Endothelial cell of umbilical vein (primary cell): ENCODE measurements at regions not wholly inside any gene's neighbourhood (a gene's known extent, or its start where the extent isn't known, plus 50 kb on each side); places are given as distances from the start of the nearest gene placed in this dataset.

ENCODE experiments used
- BruUV-seq: library from RNA; stranded (reverse); fragments of 400-500 nt; replicated peaks from 2 replicates; lab custom pipeline; 2021; lab: Mats Ljungman, UMichigan
- CTCF ChIA-PET: fragments of 300-600, 350-600 bp; sonication (Branson Sonifier 250); formaldehyde crosslinking; loops from one replicate; lab custom pipeline; 2021; ENCODE audit warnings: antibody characterized with exemption, inconsistent platforms; lab: Charles Lee
- POLR2A ChIA-PET: fragments of 300-600, 350-600 bp; sonication (Branson Sonifier 250); formaldehyde crosslinking; loops from one replicate; lab custom pipeline; 2021; ENCODE audit warnings: antibody characterized with exemption, inconsistent platforms; lab: Charles Lee
- DNase-seq: peaks from one replicate; pipeline ENCODE4 v3.0.0-alpha.2; 2011; ENCODE audit warnings: low read depth, low spot score
- FAIRE-seq: peaks from 2 replicates; lab custom pipeline; 2011; peaks lifted over from hg19 to GRCh38; lab: Jason Lieb, UNC
- H2AFZ ChIP-seq: 2 replicates; pipeline ENCODE4 v1.6.0; 2012; ENCODE audit warnings: low read depth, low read length, control low read depth, inconsistent platforms
- H3K27ac ChIP-seq: 2 replicates; pipeline ENCODE4 v1.5.1; 2011; ENCODE audit warnings: low read depth, mild to moderate bottlenecking, control low read depth, low read length, moderate library complexity; ENCODE audit not compliant: insufficient read depth
- H3K27me3 ChIP-seq, 2 experiments: 2 replicates each; pipeline versions ENCODE4 v1.6.0 to v1.6.1; 2011; ENCODE audit warnings: low read length in 2 of 2, mixed read lengths in 1 of 2; ENCODE audit not compliant: control insufficient read depth in 2 of 2, insufficient read depth in 2 of 2
- H3K36me3 ChIP-seq, 2 experiments: 2 replicates in 1 of 2; 3 replicates in 1 of 2; pipeline ENCODE4 v1.5.1; 2011; ENCODE audit warnings: low read length in 2 of 2, mild to moderate bottlenecking in 1 of 2, moderate library complexity in 1 of 2; ENCODE audit not compliant: control insufficient read depth in 2 of 2, insufficient read depth in 2 of 2; ENCODE audit errors: extremely low read depth in 1 of 2
- H3K4me1 ChIP-seq: 3 replicates; pipeline ENCODE4 v1.5.1; 2011; ENCODE audit warnings: mild to moderate bottlenecking, low read length; ENCODE audit not compliant: control insufficient read depth, insufficient read depth; ENCODE audit errors: extremely low read depth
- H3K4me2 ChIP-seq: 2 replicates; pipeline ENCODE4 v1.6.1; 2011; ENCODE audit warnings: low read length, control low read depth, mixed read lengths; ENCODE audit not compliant: insufficient read depth
- H3K4me3 ChIP-seq, 3 experiments: fragments of 200-600 bp in 1 of 3; sonication (generic), shearing (Covaris generic) in 1 of 3; replicated peaks in 1 of 3; 2 replicates each; pipeline ENCODE4 v1.5.1; 2011 to 2016; ENCODE audit warnings: control low read depth in 3 of 3, low read length in 3 of 3, mild to moderate bottlenecking in 2 of 3, inconsistent platforms in 1 of 3, low read depth in 1 of 3, moderate library complexity in 1 of 3; ENCODE audit not compliant: insufficient read depth in 1 of 3
- H3K79me2 ChIP-seq: 2 replicates; pipeline ENCODE4 v1.6.0; 2012; ENCODE audit warnings: low read length, inconsistent platforms; ENCODE audit not compliant: control insufficient read depth, insufficient read depth
- H3K9ac ChIP-seq: replicated peaks from 2 replicates; pipeline ENCODE3; 2011; ENCODE audit warnings: low read length, control low read depth; ENCODE audit not compliant: insufficient read depth; ENCODE audit errors: extremely low read depth
- H3K9me1 ChIP-seq: replicated peaks from 3 replicates; pipeline ENCODE4 v1.6.0; 2011; ENCODE audit warnings: mild to moderate bottlenecking, low read length; ENCODE audit not compliant: control insufficient read depth, insufficient read depth; ENCODE audit errors: extremely low read depth
- H3K9me3 ChIP-seq: replicated peaks from 2 replicates; pipeline ENCODE4 v1.5.1; 2012; ENCODE audit warnings: low read length, inconsistent platforms; ENCODE audit not compliant: control insufficient read depth, insufficient read depth
- H4K20me1 ChIP-seq: replicated peaks from 2 replicates; pipeline ENCODE3; 2011; ENCODE audit warnings: mild to moderate bottlenecking, low read length; ENCODE audit not compliant: control insufficient read depth, insufficient read depth; ENCODE audit errors: extremely low read depth
- EZH2 ChIP-seq: IDR thresholded peaks from 2 replicates; pipeline ENCODE4 v1.6.1; 2012; ENCODE audit warnings: borderline replicate concordance, low read depth, mild to moderate bottlenecking, moderate library complexity, low read length, inconsistent platforms; ENCODE audit not compliant: severe bottlenecking
- FOS ChIP-seq: IDR thresholded peaks from 2 replicates; pipeline ENCODE4 v1.6.1; 2011; ENCODE audit warnings: mild to moderate bottlenecking, low read length, moderate library complexity, borderline replicate concordance; ENCODE audit not compliant: insufficient read depth
- GATA2 ChIP-seq: IDR thresholded peaks from 2 replicates; pipeline ENCODE4 v1.7.0; 2011; ENCODE audit warnings: low read depth, mild to moderate bottlenecking, moderate library complexity, mixed read lengths, low read length; ENCODE audit not compliant: insufficient read length, insufficient read depth
- JUN ChIP-seq: IDR thresholded peaks from 2 replicates; pipeline ENCODE4 v1.6.1; 2011; ENCODE audit warnings: borderline replicate concordance, low read depth; ENCODE audit not compliant: insufficient read length, insufficient read depth
- MYC ChIP-seq: IDR thresholded peaks from one replicate; pipeline ENCODE4 v1.6.1; 2011; ENCODE audit warnings: mild to moderate bottlenecking, low read depth, low read length
- POLR2A ChIP-seq: IDR thresholded peaks from 2 replicates; pipeline ENCODE4 v1.6.1; 2012; ENCODE audit warnings: low read depth, mild to moderate bottlenecking, control low read depth, low read length
- POLR2AphosphoS5 ChIP-seq: IDR thresholded peaks from 2 replicates; pipeline ENCODE4 v1.6.1; 2012; ENCODE audit warnings: low read depth, mild to moderate bottlenecking, control low read depth, low read length, moderate library complexity; ENCODE audit not compliant: insufficient read depth
- dilution Hi-C: fragments of 300-500 bp; cut with MboI; formaldehyde crosslinking; loops from one replicate; pipeline ENCODE4 v1.15.0; 2019; ENCODE audit warnings: low sequenced_read_pairs; ENCODE audit not compliant: extremely low pct_ligation_motif_present
- intact Hi-C: fragments of 100-400 bp; cut with micrococcal nuclease; formaldehyde crosslinking; loops from one replicate; pipeline ENCODE4 v1.10.0; 2022
- TF ChIP-seq, protein P1 (sequence below), 2 donors: IDR thresholded peaks; 1 replicate in 1 of 2; 2 replicates in 1 of 2; pipeline ENCODE4 v1.5.1; 2011; ENCODE audit warnings: low read length in 2 of 2, mild to moderate bottlenecking in 2 of 2, moderate library complexity in 2 of 2, control low read depth in 1 of 2, inconsistent platforms in 1 of 2, low read depth in 1 of 2; ENCODE audit not compliant: insufficient read depth in 1 of 2; ENCODE audit errors: extremely low read depth in 1 of 2
- TF ChIP-seq, protein P2 (sequence below): IDR thresholded peaks from 2 replicates; pipeline ENCODE4 v1.6.1; 2011; ENCODE audit not compliant: insufficient read depth, insufficient read length

DNA sequence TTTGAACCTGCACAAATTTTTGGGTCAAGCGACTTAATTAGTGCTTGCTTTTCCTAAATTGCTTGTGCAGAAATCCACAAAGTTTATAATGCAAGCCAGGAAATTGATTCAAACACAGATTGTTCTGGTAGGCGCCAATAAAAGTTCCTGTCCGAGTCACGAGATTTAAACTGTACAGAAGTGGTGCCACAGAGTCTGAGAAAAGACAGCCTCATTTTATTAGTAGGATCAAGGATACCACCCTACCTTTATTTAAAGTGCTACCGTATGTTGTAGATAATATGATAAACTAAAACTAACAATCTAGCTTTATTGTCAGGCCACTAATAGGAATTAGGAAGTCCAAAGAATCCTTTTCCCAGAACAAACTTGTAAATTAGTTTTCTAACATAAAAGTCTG, 696.7 kb downstream of the TNS3 start:
- Histone ChIP-seq H3K9me3 (no peaks in the 10 kb centered on the region), H3K27ac (no peak overlapping the region), H3K9ac (no peak overlapping the region), H3K79me2 (no peaks in the 10 kb centered on the region), H3K9me1 (no peaks in the 10 kb centered on the region), H3K36me3 (no peaks in the 10 kb centered on the region), H3K4me3 (no peak overlapping the region), H3K4me2 (no peak overlapping the region), H3K27me3 (no peaks in the 10 kb centered on the region), H4K20me1 (no peaks in the 10 kb centered on the region), H3K4me1 (peaks cover 17% of the 10 kb centered on the region), H2AFZ (peak overlapping the region; percentile 61)
- TF ChIP-seq GATA2 (no peak), POLR2AphosphoS5 (no peak), FOS (no peak), MYC (no peak), POLR2A (no peak), JUN (no peak), EZH2 (no peak)
- TF ChIP-seq, protein P1, sequence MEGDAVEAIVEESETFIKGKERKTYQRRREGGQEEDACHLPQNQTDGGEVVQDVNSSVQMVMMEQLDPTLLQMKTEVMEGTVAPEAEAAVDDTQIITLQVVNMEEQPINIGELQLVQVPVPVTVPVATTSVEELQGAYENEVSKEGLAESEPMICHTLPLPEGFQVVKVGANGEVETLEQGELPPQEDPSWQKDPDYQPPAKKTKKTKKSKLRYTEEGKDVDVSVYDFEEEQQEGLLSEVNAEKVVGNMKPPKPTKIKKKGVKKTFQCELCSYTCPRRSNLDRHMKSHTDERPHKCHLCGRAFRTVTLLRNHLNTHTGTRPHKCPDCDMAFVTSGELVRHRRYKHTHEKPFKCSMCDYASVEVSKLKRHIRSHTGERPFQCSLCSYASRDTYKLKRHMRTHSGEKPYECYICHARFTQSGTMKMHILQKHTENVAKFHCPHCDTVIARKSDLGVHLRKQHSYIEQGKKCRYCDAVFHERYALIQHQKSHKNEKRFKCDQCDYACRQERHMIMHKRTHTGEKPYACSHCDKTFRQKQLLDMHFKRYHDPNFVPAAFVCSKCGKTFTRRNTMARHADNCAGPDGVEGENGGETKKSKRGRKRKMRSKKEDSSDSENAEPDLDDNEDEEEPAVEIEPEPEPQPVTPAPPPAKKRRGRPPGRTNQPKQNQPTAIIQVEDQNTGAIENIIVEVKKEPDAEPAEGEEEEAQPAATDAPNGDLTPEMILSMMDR (IDR thresholded peaks at IDR 0.05; ENCODE audit: extremely low read depth in 1 of 2, insufficient read depth in 1 of 2, low read depth in 1 of 2, low read length in 2 of 2) = no peak
- TF ChIP-seq, protein P2, sequence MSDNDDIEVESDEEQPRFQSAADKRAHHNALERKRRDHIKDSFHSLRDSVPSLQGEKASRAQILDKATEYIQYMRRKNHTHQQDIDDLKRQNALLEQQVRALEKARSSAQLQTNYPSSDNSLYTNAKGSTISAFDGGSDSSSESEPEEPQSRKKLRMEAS = no peak
- intact Hi-C loops = no loop called here
- peak; percentile 76 for FAIRE-seq
- dilution Hi-C loops = no loop called here
- POLR2A ChIA-PET = no interaction called here
- CTCF ChIA-PET = interaction anchor here (1.0 to 1.3 kb wide), 2 partner anchors 9 to 24 kb away, joined by 3 to 5 read pairs; no protein-coding TSS in a partner anchor
- no TSS peak for BruUV-seq
- DNase-seq = no peak
